Keratinocyte (primary cell): ENCODE measurements at regions not wholly inside any gene's neighbourhood (a gene's known extent, or its start where the extent isn't known, plus 50 kb on each side); places are given as distances from the start of the nearest gene placed in this dataset.

ENCODE experiments used
- DNase-seq: peaks from one replicate; pipeline ENCODE4 v3.0.0-alpha.2; 2011; ENCODE audit warnings: low read depth, missing footprints, low spot score
- FAIRE-seq: peaks from 2 replicates; lab custom pipeline; 2011; peaks lifted over from hg19 to GRCh38; lab: Jason Lieb, UNC
- H2AFZ ChIP-seq: 2 replicates; pipeline ENCODE4 v1.6.0; 2012; ENCODE audit warnings: low read length, control low read depth, inconsistent platforms; ENCODE audit not compliant: control insufficient read depth
- H3K27ac ChIP-seq: 2 replicates; pipeline ENCODE4 v1.5.1; 2011; ENCODE audit warnings: low read length; ENCODE audit not compliant: control insufficient read depth, insufficient read depth
- H3K27me3 ChIP-seq: 3 replicates; pipeline ENCODE4 v1.6.0; 2011; ENCODE audit warnings: low read length; ENCODE audit not compliant: control insufficient read depth, insufficient read depth; ENCODE audit errors: extremely low read depth
- H3K36me3 ChIP-seq, 2 experiments: 2 replicates in 1 of 2; 3 replicates in 1 of 2; pipeline ENCODE4 v1.5.1; 2011; ENCODE audit warnings: low read length in 2 of 2, mild to moderate bottlenecking in 1 of 2; ENCODE audit not compliant: control insufficient read depth in 2 of 2, insufficient read depth in 2 of 2; ENCODE audit errors: extremely low read depth in 1 of 2
- H3K4me1 ChIP-seq: 3 replicates; pipeline ENCODE4 v1.5.1; 2011; ENCODE audit warnings: low read length; ENCODE audit not compliant: control insufficient read depth, insufficient read depth; ENCODE audit errors: extremely low read depth
- H3K4me2 ChIP-seq: 3 replicates; pipeline ENCODE4 v1.6.0; 2011; ENCODE audit warnings: low read depth, low read length; ENCODE audit not compliant: control insufficient read depth, insufficient read depth; ENCODE audit errors: extremely low read depth
- H3K4me3 ChIP-seq, 3 experiments: fragments of 200-600 bp in 1 of 3; sonication (generic) in 1 of 3; 2 replicates in 2 of 3; 3 replicates in 1 of 3; pipeline ENCODE4 v1.5.1; 2011 to 2016; ENCODE audit warnings: low read length in 3 of 3, mild to moderate bottlenecking in 3 of 3, control low read depth in 2 of 3, inconsistent platforms in 1 of 3, low read depth in 1 of 3, mixed read lengths in 1 of 3, mixed run types in 1 of 3, moderate library complexity in 1 of 3; ENCODE audit not compliant: control insufficient read depth in 2 of 3, insufficient read depth in 2 of 3; ENCODE audit errors: extremely low read depth in 1 of 3
- H3K79me2 ChIP-seq: 2 replicates; pipeline ENCODE4 v1.6.0; 2012; ENCODE audit warnings: low read length; ENCODE audit not compliant: control insufficient read depth, insufficient read depth
- H3K9ac ChIP-seq: 3 replicates; pipeline ENCODE4 v1.6.0; 2011; ENCODE audit warnings: low read length; ENCODE audit not compliant: control insufficient read depth, insufficient read depth; ENCODE audit errors: extremely low read depth
- H3K9me1 ChIP-seq: 3 replicates; pipeline ENCODE4 v1.6.0; 2011; ENCODE audit warnings: low read length; ENCODE audit not compliant: control insufficient read depth, insufficient read depth; ENCODE audit errors: extremely low read depth
- H3K9me3 ChIP-seq: 2 replicates; pipeline ENCODE4 v1.5.1; 2012; ENCODE audit warnings: low read depth, low read length; ENCODE audit not compliant: control insufficient read depth
- H4K20me1 ChIP-seq: 3 replicates; pipeline ENCODE4 v1.6.0; 2011; ENCODE audit warnings: low read length; ENCODE audit not compliant: control insufficient read depth, insufficient read depth; ENCODE audit errors: extremely low read depth
- CTCF ChIP-seq, 3 experiments: IDR thresholded peaks in 1 of 3; conservative IDR thresholded peaks in 1 of 3; optimal IDR thresholded peaks in 1 of 3; 2 replicates in 2 of 3; 3 replicates in 1 of 3; pipeline versions ENCODE3 to v1.5.1; 2011; ENCODE audit warnings: low read length in 3 of 3, mild to moderate bottlenecking in 3 of 3, moderate library complexity in 2 of 3, control low read depth in 1 of 3, inconsistent platforms in 1 of 3; ENCODE audit not compliant: insufficient read depth in 2 of 3; ENCODE audit errors: extremely low read depth in 1 of 3
- EZH2 ChIP-seq: IDR thresholded peaks from one replicate; pipeline ENCODE4 v1.6.1; 2012; ENCODE audit warnings: inconsistent platforms, mild to moderate bottlenecking, low read length, moderate library complexity
- dilution Hi-C: fragments of 300-500 bp; cut with MboI; formaldehyde crosslinking; loops from one replicate; pipeline ENCODE4 v1.7.0; 2020; ENCODE audit warnings: low sequenced_read_pairs; ENCODE audit not compliant: extremely low pct_ligation_motif_present

- H2AFZ ChIP-seq: no peak overlapping the region
- no peak for DNase-seq
- no peaks in the 10 kb centered on the region for H3K27me3 ChIP-seq
- H3K4me2 ChIP-seq: no peak overlapping the region
- no peaks in the 10 kb centered on the region for H3K36me3 ChIP-seq
- H3K4me1 ChIP-seq: peaks cover 34% of the 10 kb centered on the region
- FAIRE-seq: no peak
- dilution Hi-C loops: no loop called here
- H3K79me2 ChIP-seq: no peaks in the 10 kb centered on the region
- no peaks in the 10 kb centered on the region for H3K9me1 ChIP-seq
- TF ChIP-seq CTCF (optimal IDR thresholded peaks at IDR 0.05 in 1 of 3, IDR thresholded peaks at IDR 0.05 in 1 of 3, conservative IDR thresholded peaks at IDR 0.05 in 1 of 3; ENCODE audit: extremely low read depth in 1 of 3, insufficient read depth in 2 of 3, low read length in 3 of 3) (no peak), EZH2 (no peak)
- H3K9me3 ChIP-seq: no peaks in the 10 kb centered on the region
- no peak overlapping the region for H3K9ac ChIP-seq
- no peaks in the 10 kb centered on the region for H4K20me1 ChIP-seq
- no peak overlapping the region for H3K4me3 ChIP-seq
- H3K27ac ChIP-seq: no peak overlapping the region
Measured at GRCh38 chr2:196256585-196256984, 85.2 kb upstream of the STK17B start.

- H3K27ac ChIP-seq: no peak overlapping the region
- FAIRE-seq (no peak), DNase-seq (no peak)
- no peak overlapping the region for H3K4me3 ChIP-seq
- H3K9me3 ChIP-seq: no peaks in the 10 kb centered on the region
- no peaks in the 10 kb centered on the region for H3K79me2 ChIP-seq
- no peaks in the 10 kb centered on the region for H3K9me1 ChIP-seq
- no peak for TF ChIP-seq CTCF (optimal IDR thresholded peaks at IDR 0.05 in 1 of 3, IDR thresholded peaks at IDR 0.05 in 1 of 3, conservative IDR thresholded peaks at IDR 0.05 in 1 of 3; ENCODE audit: extremely low read depth in 1 of 3, insufficient read depth in 2 of 3, low read length in 3 of 3)
- TF ChIP-seq EZH2: no peak
- H3K4me2 ChIP-seq: no peak overlapping the region
- H2AFZ ChIP-seq: no peak overlapping the region
- H4K20me1 ChIP-seq: no peaks in the 10 kb centered on the region
- H3K4me1 ChIP-seq: peaks cover 34% of the 10 kb centered on the region
- dilution Hi-C loops: no loop called here
- no peak overlapping the region for H3K9ac ChIP-seq
- H3K36me3 ChIP-seq: no peaks in the 10 kb centered on the region
- no peaks in the 10 kb centered on the region for H3K27me3 ChIP-seq
Measured at GRCh38 chr2:196257086-196257485, 85.7 kb upstream of the STK17B start.
